ENCODE measurements at regions not wholly inside any gene's neighbourhood (a gene's known extent, or its start where the extent isn't known, plus 50 kb on each side); places are given as distances from the start of the nearest gene placed in this dataset.

DNA sequence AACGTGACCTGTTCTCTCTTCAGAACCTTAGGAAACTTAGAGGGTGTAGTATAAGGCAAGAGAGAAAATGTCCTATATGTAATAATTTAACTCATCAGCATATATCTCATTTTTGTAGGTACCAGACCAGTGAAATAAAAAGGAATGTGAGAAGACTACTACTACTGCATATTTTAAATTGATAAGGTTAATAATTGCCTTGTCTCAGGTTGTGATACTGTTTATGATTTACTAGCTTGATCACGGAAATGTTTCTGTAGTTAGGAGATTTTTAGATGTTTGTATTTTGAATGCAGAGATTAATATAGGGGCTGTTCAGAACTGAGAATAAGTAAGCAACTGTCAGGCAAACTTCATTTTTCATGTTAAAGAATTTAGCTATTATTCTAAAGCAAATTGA, 1563.4 kb downstream of the C4orf33 start:
- no peaks in the 10 kb centered on the region for H3K36me3 ChIP-seq (ENCODE audit: control insufficient read depth, insufficient read depth, low read length)
- 100% methylated on average over 1 of the region's 2 CpGs for WGBS (ENCODE audit: extremely low coverage, insufficient coverage, low lambda C conversion rate)
- no peak overlapping the region for H3K4ac ChIP-seq (ENCODE audit: low read depth, low read length)
- H3K27me3 ChIP-seq (ENCODE audit: insufficient read depth, low read length, poor library complexity), result no peaks in the 10 kb centered on the region
- H3K79me2 ChIP-seq (ENCODE audit: control insufficient read depth, insufficient read depth, low read length), result no peaks in the 10 kb centered on the region
- no peak overlapping the region for H4K5ac ChIP-seq (ENCODE audit: low read length)
- H3K79me1 ChIP-seq (ENCODE audit: low read length), result no peaks in the 10 kb centered on the region
- no peak overlapping the region for H4K8ac ChIP-seq (ENCODE audit: low read depth, low read length)
- no peak overlapping the region for H2BK120ac ChIP-seq (ENCODE audit: low read depth, low read length)
- H3K27ac ChIP-seq (ENCODE audit: low read depth, low read length), result no peak overlapping the region
- H2AK5ac ChIP-seq (ENCODE audit: low read length), result no peak overlapping the region
- H3K56ac ChIP-seq (ENCODE audit: low read length), result no peak overlapping the region
- H3K9ac ChIP-seq (ENCODE audit: low read length), result no peak overlapping the region
- H3K23ac ChIP-seq (ENCODE audit: low read length), result no peak overlapping the region
- no peak overlapping the region for H3K4me2 ChIP-seq (ENCODE audit: low read length)
- no peak overlapping the region for H2BK5ac ChIP-seq (ENCODE audit: low read length)
- H2BK15ac ChIP-seq (replicated peaks; ENCODE audit: low read depth), result no peak overlapping the region
- DNase-seq, result no peak
- H3K4me1 ChIP-seq (ENCODE audit: control insufficient read depth, low read depth, low read length), result no peaks in the 10 kb centered on the region
- H3K4me3 ChIP-seq (ENCODE audit: low read length), result no peak overlapping the region
- no peak overlapping the region for H3K18ac ChIP-seq (ENCODE audit: low read length)

DNA sequence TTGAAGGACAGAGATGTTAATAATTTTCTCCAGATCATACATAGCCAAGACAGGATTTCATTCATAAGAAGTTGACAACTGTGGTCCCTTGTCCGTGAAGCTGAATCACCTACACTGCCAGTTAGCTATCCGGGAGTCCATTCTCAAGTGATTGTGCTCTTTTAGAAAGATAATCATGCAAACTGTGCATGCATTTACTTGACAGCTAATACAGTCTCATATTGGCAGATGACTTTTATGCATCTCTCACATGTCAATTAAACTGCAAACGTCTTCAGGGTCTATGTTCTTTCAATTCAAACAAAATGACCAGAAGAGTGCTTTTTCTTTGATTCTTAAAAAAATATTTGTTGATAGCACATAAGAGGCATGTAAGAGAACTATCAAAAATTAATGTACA, 1572.9 kb downstream of the C4orf33 start:
- Histone ChIP-seq H3K79me2 (ENCODE audit: control insufficient read depth, insufficient read depth, low read length) (no peaks in the 10 kb centered on the region), H3K79me1 (ENCODE audit: low read length) (no peaks in the 10 kb centered on the region), H3K23ac (ENCODE audit: low read length) (no peak overlapping the region), H4K8ac (ENCODE audit: low read depth, low read length) (no peak overlapping the region), H3K4ac (ENCODE audit: low read depth, low read length) (no peak overlapping the region), H2BK5ac (ENCODE audit: low read length) (no peak overlapping the region), H3K18ac (ENCODE audit: low read length) (no peak overlapping the region), H3K27ac (ENCODE audit: low read depth, low read length) (no peak overlapping the region), H3K27me3 (ENCODE audit: insufficient read depth, low read length, poor library complexity) (no peaks in the 10 kb centered on the region), H3K4me3 (ENCODE audit: low read length) (no peak overlapping the region), H3K4me2 (ENCODE audit: low read length) (no peak overlapping the region), H2BK15ac (replicated peaks; ENCODE audit: low read depth) (no peak overlapping the region), H3K56ac (ENCODE audit: low read length) (no peak overlapping the region), H3K4me1 (ENCODE audit: control insufficient read depth, low read depth, low read length) (no peaks in the 10 kb centered on the region), H3K36me3 (ENCODE audit: control insufficient read depth, insufficient read depth, low read length) (no peaks in the 10 kb centered on the region), H3K9ac (ENCODE audit: low read length) (no peak overlapping the region), H2AK5ac (ENCODE audit: low read length) (no peak overlapping the region), H4K5ac (ENCODE audit: low read length) (no peak overlapping the region), H2BK120ac (ENCODE audit: low read depth, low read length) (no peak overlapping the region)
- no CpG with 5 or more reads among the region's 3 CpGs for WGBS (ENCODE audit: extremely low coverage, insufficient coverage, low lambda C conversion rate)
- no peak for DNase-seq

DNA sequence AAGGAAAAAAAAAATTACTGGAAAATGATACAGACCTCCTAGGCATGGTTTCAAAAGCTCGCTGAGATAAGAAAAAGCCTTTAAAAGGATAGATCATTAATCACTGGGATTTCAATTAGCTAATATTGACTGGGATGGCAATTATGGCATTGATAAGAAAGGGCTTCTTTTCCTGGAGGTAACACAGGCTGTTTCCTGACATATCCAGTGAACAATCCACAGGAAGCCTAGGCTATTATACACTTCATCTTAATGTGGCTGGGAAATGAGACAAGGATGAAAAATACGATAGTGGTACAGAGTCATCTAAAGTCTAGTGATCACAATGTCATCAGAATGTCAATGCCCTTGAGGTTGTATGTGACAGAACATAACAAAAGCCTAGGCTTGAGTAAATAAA, 1579.3 kb downstream of the C4orf33 start:
- no peaks in the 10 kb centered on the region for H3K27me3 ChIP-seq (ENCODE audit: insufficient read depth, low read length, poor library complexity)
- H2BK120ac ChIP-seq (ENCODE audit: low read depth, low read length), result no peak overlapping the region
- H3K23ac ChIP-seq (ENCODE audit: low read length), result no peak overlapping the region
- no peak overlapping the region for H2BK15ac ChIP-seq (replicated peaks; ENCODE audit: low read depth)
- no peak overlapping the region for H2BK5ac ChIP-seq (ENCODE audit: low read length)
- H3K79me2 ChIP-seq (ENCODE audit: control insufficient read depth, insufficient read depth, low read length), result no peaks in the 10 kb centered on the region
- H4K8ac ChIP-seq (ENCODE audit: low read depth, low read length), result no peak overlapping the region
- no peak overlapping the region for H2AK5ac ChIP-seq (ENCODE audit: low read length)
- no peak overlapping the region for H3K4me2 ChIP-seq (ENCODE audit: low read length)
- no peak overlapping the region for H3K4ac ChIP-seq (ENCODE audit: low read depth, low read length)
- H3K18ac ChIP-seq (ENCODE audit: low read length), result no peak overlapping the region
- H4K5ac ChIP-seq (ENCODE audit: low read length), result no peak overlapping the region
- no CpG with 5 or more reads among the region's 2 CpGs for WGBS (ENCODE audit: extremely low coverage, insufficient coverage, low lambda C conversion rate)
- H3K79me1 ChIP-seq (ENCODE audit: low read length), result no peaks in the 10 kb centered on the region
- no peak overlapping the region for H3K4me3 ChIP-seq (ENCODE audit: low read length)
- no peaks in the 10 kb centered on the region for H3K36me3 ChIP-seq (ENCODE audit: control insufficient read depth, insufficient read depth, low read length)
- no peak overlapping the region for H3K9ac ChIP-seq (ENCODE audit: low read length)
- no peak overlapping the region for H3K56ac ChIP-seq (ENCODE audit: low read length)
- no peak overlapping the region for H3K27ac ChIP-seq (ENCODE audit: low read depth, low read length)
- no peaks in the 10 kb centered on the region for H3K4me1 ChIP-seq (ENCODE audit: control insufficient read depth, low read depth, low read length)
- DNase-seq, result no peak

DNA sequence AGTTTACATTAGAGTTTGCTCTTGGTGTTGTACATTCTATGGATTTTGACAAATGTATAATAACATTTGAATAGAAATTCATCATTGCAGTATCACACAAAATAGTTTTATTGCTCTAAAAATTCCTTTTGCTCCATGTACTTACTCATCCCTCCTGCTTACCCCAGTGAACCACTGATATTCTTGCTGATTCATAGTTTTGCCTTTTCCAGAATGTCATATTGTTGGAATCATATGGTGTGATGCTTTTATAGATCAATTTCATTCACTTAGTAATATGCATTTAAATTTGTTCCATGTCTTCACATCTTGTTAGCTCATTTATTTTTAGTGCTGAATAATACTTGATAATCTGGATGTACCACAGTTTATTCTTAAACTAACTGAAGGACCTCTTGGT, 1593.2 kb downstream of the C4orf33 start:
- no peaks in the 10 kb centered on the region for H3K27me3 ChIP-seq (ENCODE audit: insufficient read depth, low read length, poor library complexity)
- H4K8ac ChIP-seq (ENCODE audit: low read depth, low read length), result no peak overlapping the region
- H3K56ac ChIP-seq (ENCODE audit: low read length), result no peak overlapping the region
- H2BK5ac ChIP-seq (ENCODE audit: low read length), result no peak overlapping the region
- H2BK120ac ChIP-seq (ENCODE audit: low read depth, low read length), result no peak overlapping the region
- H3K36me3 ChIP-seq (ENCODE audit: control insufficient read depth, insufficient read depth, low read length), result no peaks in the 10 kb centered on the region
- H3K23ac ChIP-seq (ENCODE audit: low read length), result no peak overlapping the region
- H3K4me3 ChIP-seq (ENCODE audit: low read length), result no peak overlapping the region
- no peak for DNase-seq
- no peak overlapping the region for H3K4ac ChIP-seq (ENCODE audit: low read depth, low read length)
- no peaks in the 10 kb centered on the region for H3K79me1 ChIP-seq (ENCODE audit: low read length)
- no peaks in the 10 kb centered on the region for H3K4me1 ChIP-seq (ENCODE audit: control insufficient read depth, low read depth, low read length)
- H3K27ac ChIP-seq (ENCODE audit: low read depth, low read length), result no peak overlapping the region
- H3K18ac ChIP-seq (ENCODE audit: low read length), result no peak overlapping the region
- H3K9ac ChIP-seq (ENCODE audit: low read length), result no peak overlapping the region
- no peaks in the 10 kb centered on the region for H3K79me2 ChIP-seq (ENCODE audit: control insufficient read depth, insufficient read depth, low read length)
- no peak overlapping the region for H2BK15ac ChIP-seq (replicated peaks; ENCODE audit: low read depth)
- H2AK5ac ChIP-seq (ENCODE audit: low read length), result no peak overlapping the region
- no peak overlapping the region for H3K4me2 ChIP-seq (ENCODE audit: low read length)
- no peak overlapping the region for H4K5ac ChIP-seq (ENCODE audit: low read length)

DNA sequence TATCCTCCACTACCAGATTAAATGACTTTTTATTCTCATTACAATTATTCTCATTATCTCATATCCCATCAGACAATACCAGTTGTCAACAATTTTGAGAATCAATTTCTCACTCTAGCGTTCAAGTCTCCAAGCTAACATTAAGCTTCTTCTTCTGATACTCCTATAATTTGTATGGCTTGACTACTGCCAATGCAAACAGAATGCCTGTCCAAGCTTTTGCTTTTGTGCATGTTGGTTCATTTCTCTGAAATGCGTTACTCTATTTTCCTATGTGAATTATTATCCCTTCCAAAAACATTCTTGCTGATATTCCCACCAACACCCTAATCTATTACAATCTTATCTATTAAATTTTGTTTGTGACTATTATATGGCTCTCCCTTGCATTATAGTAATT, 1602.3 kb downstream of the C4orf33 start:
- Histone ChIP-seq H3K18ac (ENCODE audit: low read length) (no peak overlapping the region), H3K79me2 (ENCODE audit: control insufficient read depth, insufficient read depth, low read length) (no peaks in the 10 kb centered on the region), H3K9ac (ENCODE audit: low read length) (no peak overlapping the region), H4K5ac (ENCODE audit: low read length) (no peak overlapping the region), H2BK15ac (replicated peaks; ENCODE audit: low read depth) (no peak overlapping the region), H4K8ac (ENCODE audit: low read depth, low read length) (no peak overlapping the region), H2BK5ac (ENCODE audit: low read length) (no peak overlapping the region), H3K4me3 (ENCODE audit: low read length) (no peak overlapping the region), H3K4ac (ENCODE audit: low read depth, low read length) (no peak overlapping the region), H3K56ac (ENCODE audit: low read length) (no peak overlapping the region), H3K4me2 (ENCODE audit: low read length) (no peak overlapping the region), H2AK5ac (ENCODE audit: low read length) (no peak overlapping the region), H3K79me1 (ENCODE audit: low read length) (no peaks in the 10 kb centered on the region), H3K23ac (ENCODE audit: low read length) (no peak overlapping the region), H3K27ac (ENCODE audit: low read depth, low read length) (no peak overlapping the region), H3K27me3 (ENCODE audit: insufficient read depth, low read length, poor library complexity) (no peaks in the 10 kb centered on the region), H2BK120ac (ENCODE audit: low read depth, low read length) (no peak overlapping the region), H3K4me1 (ENCODE audit: control insufficient read depth, low read depth, low read length) (no peaks in the 10 kb centered on the region), H3K36me3 (ENCODE audit: control insufficient read depth, insufficient read depth, low read length) (no peaks in the 10 kb centered on the region)
- 100% methylated on average over 1 of the region's 2 CpGs for WGBS (ENCODE audit: extremely low coverage, insufficient coverage, low lambda C conversion rate)
- DNase-seq, result no peak

DNA sequence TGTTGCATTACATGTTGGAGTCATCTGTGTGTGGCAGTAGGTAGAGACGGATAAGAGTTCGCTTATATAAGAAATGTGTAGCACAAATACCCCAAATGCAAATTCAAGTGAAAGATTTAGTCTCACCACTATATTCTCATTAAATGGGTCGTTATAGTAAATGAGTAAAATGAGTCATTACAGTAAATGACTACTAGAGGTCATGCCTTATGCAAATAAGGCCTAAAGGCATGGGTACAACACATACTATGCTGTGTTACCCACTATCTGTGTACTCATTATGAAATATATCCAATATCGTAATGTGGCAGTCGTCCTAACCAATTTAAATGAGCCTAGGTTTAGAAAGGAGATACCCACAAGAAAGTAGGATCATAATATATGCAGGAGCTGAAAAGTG, 1603.1 kb downstream of the C4orf33 start:
- Histone ChIP-seq H3K79me2 (ENCODE audit: control insufficient read depth, insufficient read depth, low read length) (no peaks in the 10 kb centered on the region), H2AK5ac (ENCODE audit: low read length) (no peak overlapping the region), H3K27ac (ENCODE audit: low read depth, low read length) (no peak overlapping the region), H3K56ac (ENCODE audit: low read length) (no peak overlapping the region), H3K18ac (ENCODE audit: low read length) (no peak overlapping the region), H4K5ac (ENCODE audit: low read length) (no peak overlapping the region), H4K8ac (ENCODE audit: low read depth, low read length) (no peak overlapping the region), H3K27me3 (ENCODE audit: insufficient read depth, low read length, poor library complexity) (no peaks in the 10 kb centered on the region), H2BK5ac (ENCODE audit: low read length) (no peak overlapping the region), H3K36me3 (ENCODE audit: control insufficient read depth, insufficient read depth, low read length) (no peaks in the 10 kb centered on the region), H3K4me1 (ENCODE audit: control insufficient read depth, low read depth, low read length) (no peaks in the 10 kb centered on the region), H2BK15ac (replicated peaks; ENCODE audit: low read depth) (no peak overlapping the region), H3K4ac (ENCODE audit: low read depth, low read length) (no peak overlapping the region), H3K4me2 (ENCODE audit: low read length) (no peak overlapping the region), H3K23ac (ENCODE audit: low read length) (no peak overlapping the region), H3K79me1 (ENCODE audit: low read length) (no peaks in the 10 kb centered on the region), H2BK120ac (ENCODE audit: low read depth, low read length) (peak overlapping the region; percentile 28), H3K9ac (ENCODE audit: low read length) (no peak overlapping the region), H3K4me3 (ENCODE audit: low read length) (no peak overlapping the region)
- no CpG with 5 or more reads among the region's 5 CpGs for WGBS (ENCODE audit: extremely low coverage, insufficient coverage, low lambda C conversion rate)
- DNase-seq, result no peak
